Astrocyte of the spinal cord (primary cell): ENCODE measurements at regions not wholly inside any gene's neighbourhood (a gene's known extent, or its start where the extent isn't known, plus 50 kb on each side); places are given as distances from the start of the nearest gene placed in this dataset.

Experiments used
- DNase-seq: peaks from one replicate; pipeline ENCODE4 v3.0.0; 2011; ENCODE audit warnings: low read depth, low spot score
- H3K4me3 ChIP-seq: 2 replicates; pipeline ENCODE4 v1.5.1; 2011; ENCODE audit warnings: low read depth, mild to moderate bottlenecking, low read length, moderate library complexity
- in situ Hi-C: cut with HindIII; loops from 2 replicates; pipeline ENCODE4 v1.10.0; 2017; ENCODE audit warnings: low sequenced_read_pairs
- TF ChIP-seq, protein P1 (sequence below): IDR thresholded peaks from 2 replicates; pipeline ENCODE4 v1.5.1; 2012; ENCODE audit warnings: low read depth, mild to moderate bottlenecking, low read length, inconsistent platforms

DNA sequence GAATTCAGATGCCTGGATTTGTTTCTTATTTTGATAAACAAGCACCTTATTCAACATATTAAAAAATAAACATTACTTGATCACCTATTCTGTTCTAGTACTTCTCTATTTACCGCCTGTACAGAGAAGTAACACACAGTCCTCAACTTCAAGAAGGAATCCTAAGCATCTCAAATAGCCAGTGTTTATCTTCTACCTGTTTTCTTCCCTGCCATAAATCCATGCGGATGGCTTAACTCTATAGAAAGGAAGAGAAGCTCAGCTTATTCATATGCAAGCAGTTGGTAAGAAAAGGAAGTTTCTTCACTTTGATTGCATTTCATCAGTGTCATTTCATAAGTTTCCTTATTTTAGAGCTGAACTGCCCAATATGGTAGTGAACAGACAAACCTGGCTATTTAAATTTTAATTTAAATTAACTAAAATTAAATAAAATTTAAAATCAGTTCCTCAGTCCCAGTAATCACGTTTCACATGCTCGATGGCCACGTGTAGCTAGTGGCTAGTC lies 210.0 kb upstream of the PEX5L start:
- TF ChIP-seq, protein P1, sequence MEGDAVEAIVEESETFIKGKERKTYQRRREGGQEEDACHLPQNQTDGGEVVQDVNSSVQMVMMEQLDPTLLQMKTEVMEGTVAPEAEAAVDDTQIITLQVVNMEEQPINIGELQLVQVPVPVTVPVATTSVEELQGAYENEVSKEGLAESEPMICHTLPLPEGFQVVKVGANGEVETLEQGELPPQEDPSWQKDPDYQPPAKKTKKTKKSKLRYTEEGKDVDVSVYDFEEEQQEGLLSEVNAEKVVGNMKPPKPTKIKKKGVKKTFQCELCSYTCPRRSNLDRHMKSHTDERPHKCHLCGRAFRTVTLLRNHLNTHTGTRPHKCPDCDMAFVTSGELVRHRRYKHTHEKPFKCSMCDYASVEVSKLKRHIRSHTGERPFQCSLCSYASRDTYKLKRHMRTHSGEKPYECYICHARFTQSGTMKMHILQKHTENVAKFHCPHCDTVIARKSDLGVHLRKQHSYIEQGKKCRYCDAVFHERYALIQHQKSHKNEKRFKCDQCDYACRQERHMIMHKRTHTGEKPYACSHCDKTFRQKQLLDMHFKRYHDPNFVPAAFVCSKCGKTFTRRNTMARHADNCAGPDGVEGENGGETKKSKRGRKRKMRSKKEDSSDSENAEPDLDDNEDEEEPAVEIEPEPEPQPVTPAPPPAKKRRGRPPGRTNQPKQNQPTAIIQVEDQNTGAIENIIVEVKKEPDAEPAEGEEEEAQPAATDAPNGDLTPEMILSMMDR, result no peak
- in situ Hi-C loops, result no loop called here
- no peak for DNase-seq
- no peak overlapping the region for H3K4me3 ChIP-seq

DNA sequence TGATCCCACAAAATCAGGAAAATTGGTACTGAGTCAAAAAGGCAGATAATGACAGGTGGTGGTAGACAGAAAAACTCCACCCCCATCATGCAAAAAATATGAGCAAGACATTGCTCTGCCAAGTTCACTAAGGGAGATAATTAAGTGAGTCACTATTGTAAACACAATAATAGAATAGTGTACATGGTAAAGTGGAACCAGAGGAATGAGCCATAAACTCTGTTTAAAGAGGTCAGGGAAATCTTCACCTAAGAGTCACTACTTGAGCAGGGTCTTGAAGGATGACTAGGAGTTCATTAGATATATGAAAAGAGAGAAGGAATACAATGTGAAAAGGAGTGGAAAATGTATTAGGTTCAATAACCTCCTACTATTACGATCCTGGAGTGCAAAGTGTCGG lies 213.4 kb upstream of the PEX5L start:
- peak; percentile 23 for DNase-seq
- H3K4me3 ChIP-seq, result no peak overlapping the region
- TF ChIP-seq, protein P1, result no peak
- in situ Hi-C loops, result no loop called here

DNA sequence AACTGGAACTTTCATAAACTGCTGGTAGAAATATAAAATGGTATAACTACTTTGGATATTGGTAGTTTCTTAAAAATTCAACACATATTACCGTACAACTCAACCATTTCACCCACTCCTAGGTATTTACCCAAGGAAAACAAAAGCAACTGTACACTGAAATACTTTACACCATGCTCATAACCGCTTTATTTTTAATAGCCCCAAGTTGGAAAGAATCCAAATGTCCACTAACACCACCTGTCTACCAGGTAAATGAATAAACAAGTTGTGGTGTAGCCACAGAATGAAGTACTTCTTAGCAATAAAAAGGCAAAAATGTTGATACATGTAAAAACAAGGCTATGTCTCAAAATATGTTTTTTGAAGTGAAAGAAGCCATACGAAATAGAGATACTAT lies 215.9 kb upstream of the PEX5L start:
- DNase-seq, result no peak
- in situ Hi-C loops, result no loop called here
- TF ChIP-seq, protein P1, result no peak

DNA sequence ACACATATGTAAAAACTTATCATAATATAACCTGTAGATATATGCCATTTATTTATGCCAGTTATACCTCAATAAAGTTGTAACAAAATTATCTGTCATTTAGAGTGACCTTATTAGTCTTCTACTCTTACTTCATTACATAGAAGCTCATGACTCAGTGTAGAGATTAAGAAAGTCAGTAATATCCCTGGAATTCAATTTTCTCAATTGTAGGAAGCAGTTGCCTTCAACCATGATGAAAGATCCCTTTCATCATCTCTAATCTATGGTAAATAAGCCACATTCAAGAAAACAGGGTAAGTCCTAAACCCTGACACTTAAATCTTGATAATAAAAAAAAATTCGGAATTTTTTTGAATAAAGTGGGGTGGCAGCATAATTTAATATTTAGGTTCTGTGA lies 216.5 kb upstream of the PEX5L start:
- TF ChIP-seq, protein P1, result no peak
- in situ Hi-C loops, result no loop called here
- no peak for DNase-seq
- no peak overlapping the region for H3K4me3 ChIP-seq

More for the DNA sequence above, 215.9 kb upstream of the PEX5L start:
- no peak overlapping the region for H3K4me3 ChIP-seq

DNA sequence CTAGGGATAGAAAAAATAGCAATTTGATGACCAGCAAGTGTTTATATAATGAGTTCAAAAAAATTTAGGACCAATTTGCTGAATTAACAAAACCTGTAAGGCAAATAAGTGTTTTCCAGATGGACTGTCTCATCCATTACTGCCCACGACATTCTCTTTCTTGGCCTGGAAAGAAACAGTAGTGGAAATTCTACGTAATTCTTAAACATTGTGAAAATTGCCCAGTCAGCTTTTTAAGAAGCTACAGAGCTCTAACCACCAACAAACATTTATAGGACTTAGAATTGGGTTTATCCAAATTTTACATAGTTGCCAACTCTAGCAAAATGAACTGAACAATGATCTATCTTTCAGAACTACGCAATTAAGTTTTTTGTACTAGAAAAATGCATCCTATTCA lies 227.7 kb upstream of the PEX5L start:
- in situ Hi-C loops, result no loop called here
- no peak for DNase-seq
- TF ChIP-seq, protein P1, result no peak
- no peak overlapping the region for H3K4me3 ChIP-seq

DNA sequence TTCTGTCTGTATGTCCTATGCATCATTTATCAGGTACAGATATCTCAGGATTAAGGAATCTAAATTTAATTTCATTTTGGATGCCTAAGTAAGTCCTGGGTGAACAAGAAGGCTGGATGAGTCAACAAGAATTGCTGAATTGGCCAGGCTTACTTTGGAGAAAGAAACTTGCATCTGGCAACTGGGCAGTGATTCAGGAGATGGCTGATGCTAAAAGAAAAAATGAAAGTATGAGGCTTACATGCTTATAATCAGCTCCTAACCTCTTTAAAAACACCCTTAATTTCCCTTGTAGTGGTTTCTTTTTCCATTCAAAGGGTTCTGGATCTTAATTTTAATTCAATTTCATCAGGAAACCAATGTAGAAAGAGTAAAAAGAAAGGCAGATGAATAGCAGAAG lies 228.8 kb upstream of the PEX5L start:
- in situ Hi-C loops, result no loop called here
- DNase-seq, result peak; percentile 69
- no peak overlapping the region for H3K4me3 ChIP-seq
- TF ChIP-seq, protein P1, result no peak

DNA sequence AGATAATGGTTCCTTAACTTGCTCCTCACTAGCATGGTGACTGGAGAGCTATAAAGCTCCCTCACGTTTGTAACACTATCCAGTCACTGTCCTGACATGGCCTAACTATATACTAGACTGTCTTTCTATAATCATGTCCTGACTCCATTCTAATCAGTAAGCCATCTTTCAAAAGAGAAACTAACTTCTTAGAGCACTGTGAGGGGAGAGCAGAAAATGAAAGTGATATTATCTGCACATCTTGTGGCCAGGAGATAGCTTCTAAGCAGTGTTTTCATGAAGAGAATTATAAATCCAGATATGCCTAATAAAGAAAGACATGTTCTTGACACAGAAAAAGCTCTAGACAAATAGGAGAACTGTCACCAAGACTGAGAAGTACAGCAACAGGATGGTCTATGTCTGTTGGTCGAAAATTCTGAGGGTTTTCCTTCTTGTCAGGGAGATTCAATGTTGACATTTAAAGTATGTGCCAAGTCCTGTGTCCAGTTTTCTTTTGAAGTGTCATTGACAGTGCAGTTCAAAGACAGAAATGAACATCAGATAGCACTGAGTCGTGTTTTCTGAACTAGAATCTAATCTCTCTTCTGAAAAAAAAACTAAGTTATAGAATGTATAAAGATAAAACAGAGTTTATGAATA lies 230.6 kb upstream of the PEX5L start:
- TF ChIP-seq, protein P1, result no peak
- DNase-seq, result no peak
- no peak overlapping the region for H3K4me3 ChIP-seq
- in situ Hi-C loops, result no loop called here
